GM18505 (cell line): ENCODE measurements at regions not wholly inside any gene's neighbourhood (a gene's known extent, or its start where the extent isn't known, plus 50 kb on each side); places are given as distances from the start of the nearest gene placed in this dataset.
"Not testable (repeated sequence)": the region's sequence is repeated elsewhere in the genome, so short reads cannot be mapped to it uniquely, and the experiment has no call there.

ENCODE experiments used
- ATAC-seq: cut with Tn5 transposase; IDR thresholded peaks from one replicate; pipeline ENCODE4 v1.9.1; 2021; ENCODE audit not compliant: unreplicated experiment
- POLR2A ChIP-seq: IDR thresholded peaks from 4 replicates; pipeline ENCODE4 v1.6.1; 2011; ENCODE audit warnings: borderline replicate concordance; ENCODE audit not compliant: insufficient read depth, insufficient read length; ENCODE audit errors: extremely low read depth

DNA sequence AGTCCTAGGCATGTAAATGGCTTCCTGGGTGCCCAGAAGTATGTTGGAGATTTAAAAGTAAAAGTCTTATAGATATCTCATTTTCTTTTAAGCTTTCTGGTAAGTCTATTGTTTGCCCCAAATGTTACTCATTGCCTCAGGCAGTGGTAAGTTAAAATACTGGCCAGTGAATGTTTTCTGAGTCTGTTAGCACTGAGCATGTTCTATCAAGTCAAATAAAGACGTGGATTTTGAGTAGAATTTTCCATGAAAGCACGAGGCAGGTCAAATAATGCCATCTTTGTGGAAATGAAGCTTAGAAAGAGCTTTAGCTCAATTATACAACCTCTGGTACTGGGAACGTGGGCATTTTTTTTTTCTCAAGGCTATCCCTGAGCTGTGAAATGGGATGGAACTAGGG, 651.3 kb upstream of the ACO1 start:
- no peak for ATAC-seq
- no peak for TF ChIP-seq POLR2A

DNA sequence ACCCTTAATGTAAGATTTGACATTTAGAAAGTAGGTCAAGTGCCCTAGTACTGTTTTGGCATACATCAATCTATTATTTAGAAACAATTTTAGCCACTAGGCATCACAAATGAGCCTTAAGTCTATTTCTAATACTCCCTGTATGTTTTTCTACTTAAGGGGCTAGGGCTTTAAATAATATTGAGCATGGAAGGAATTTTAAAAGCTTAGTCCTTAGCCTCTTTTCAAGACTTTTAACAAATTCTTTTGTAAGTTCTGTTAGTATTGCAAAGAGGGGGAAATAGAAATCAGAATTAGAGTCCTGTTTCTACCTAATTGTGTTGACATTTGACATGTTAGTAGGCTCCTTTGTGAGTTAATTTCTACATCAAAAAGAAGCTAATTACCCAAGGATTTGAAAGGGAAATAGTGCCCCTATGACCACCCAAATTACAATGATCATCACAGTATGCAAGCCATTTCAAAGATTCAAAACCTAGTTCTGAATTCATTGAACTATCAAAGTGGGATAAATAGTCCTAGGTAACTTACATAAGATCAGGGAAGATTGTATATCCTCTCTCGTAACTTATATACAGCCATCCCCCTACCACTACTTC, 647.8 kb upstream of the ACO1 start:
- no peak for ATAC-seq
- no peak for TF ChIP-seq POLR2A

DNA sequence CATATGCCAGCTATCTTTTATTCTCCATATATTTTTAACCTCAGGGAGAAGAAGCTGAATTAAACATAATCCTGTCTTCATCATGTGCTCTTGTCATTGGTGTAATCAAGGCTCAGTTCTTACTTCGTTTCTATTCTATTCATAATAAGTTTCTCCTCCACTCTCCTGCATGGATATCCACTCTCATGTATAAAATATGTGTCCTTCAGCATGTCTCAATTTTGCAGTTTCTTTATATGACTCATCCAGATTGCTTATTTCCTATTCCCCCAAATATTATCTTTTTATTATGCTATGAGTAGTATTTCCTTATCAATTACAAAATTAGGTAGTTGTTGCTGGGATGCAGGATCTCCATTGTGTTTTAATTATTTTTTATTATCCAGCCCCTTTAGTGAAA, 643.7 kb upstream of the ACO1 start:
- ATAC-seq, result no peak
- TF ChIP-seq POLR2A, result no peak

DNA sequence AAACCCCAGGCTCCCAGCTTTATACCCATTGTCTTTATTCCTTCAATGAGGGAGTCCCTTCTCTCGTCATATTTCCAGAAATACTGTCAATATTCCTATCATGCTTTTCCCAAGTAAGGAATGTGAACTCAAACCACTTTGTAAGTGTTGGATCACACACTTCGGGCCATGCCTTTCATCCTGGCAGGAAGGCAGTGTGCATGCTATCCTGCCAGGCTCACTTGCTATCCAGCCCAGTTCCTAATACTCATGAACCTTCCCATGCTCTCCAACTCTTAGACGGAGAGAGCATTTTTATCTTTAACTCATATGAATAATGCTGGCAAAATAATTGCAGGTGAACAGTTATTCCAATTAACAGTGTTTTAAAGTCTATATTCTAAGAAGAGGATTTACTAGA, 639.9 kb upstream of the ACO1 start:
- TF ChIP-seq POLR2A, result no peak
- no peak for ATAC-seq

DNA sequence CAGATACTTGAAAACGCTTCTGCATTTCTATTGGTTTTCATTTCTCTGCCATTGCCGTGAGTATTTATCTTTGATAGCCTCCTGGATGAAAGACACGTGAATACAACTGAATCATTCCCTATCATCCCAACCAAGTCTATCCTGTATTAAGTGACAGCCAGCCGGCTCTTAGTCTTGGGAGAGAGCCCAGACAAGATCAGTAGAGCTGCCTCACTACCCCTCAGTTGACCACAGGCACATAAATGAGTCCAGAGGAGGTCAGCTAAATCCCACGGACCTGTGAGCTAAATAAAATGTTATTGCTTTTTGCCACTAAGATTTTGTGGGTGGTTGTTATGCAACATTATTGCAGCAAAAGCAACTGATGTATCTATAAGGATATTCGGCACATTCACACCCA, 639.0 kb upstream of the ACO1 start:
- ATAC-seq, result no peak
- no peak for TF ChIP-seq POLR2A

DNA sequence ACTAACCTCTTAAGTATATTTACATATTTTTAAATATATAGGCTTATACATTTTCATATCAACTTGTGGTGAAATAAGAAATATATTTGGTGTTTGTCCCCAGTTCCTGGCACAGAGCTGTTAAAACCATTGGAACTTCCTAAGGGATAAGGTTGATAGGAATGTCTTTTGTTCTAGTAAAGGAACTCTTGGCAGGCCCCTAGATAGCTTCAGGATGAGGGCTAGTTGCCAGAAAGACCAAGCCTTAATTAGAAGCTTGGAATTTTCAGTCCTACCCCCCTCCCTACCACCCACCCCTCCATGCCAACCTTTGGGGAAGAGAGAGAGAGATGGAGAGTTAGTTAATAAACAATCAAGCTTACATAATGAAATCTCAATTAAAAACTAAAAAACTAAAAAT, 638.6 kb upstream of the ACO1 start:
- TF ChIP-seq POLR2A, result no peak
- ATAC-seq, result no peak

DNA sequence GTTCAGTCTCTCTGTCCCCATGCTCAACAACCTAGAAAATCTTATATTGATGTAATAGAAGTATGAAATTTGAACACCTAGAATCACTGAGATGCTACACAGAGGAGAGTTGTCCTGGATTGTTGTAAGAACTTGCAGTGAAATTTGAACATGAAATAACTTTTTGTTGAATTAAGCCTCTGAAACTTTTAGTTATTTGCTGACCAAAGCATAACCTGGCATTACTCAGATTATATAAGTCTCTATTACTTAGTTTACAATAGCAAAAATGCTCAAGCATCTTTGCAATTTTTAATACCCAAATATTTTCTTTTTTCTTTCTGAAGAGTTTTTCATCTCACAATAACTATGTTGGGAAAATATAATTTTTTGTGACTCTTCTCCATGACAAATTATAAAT, 630.7 kb upstream of the ACO1 start:
- no peak for TF ChIP-seq POLR2A
- ATAC-seq, result no peak

DNA sequence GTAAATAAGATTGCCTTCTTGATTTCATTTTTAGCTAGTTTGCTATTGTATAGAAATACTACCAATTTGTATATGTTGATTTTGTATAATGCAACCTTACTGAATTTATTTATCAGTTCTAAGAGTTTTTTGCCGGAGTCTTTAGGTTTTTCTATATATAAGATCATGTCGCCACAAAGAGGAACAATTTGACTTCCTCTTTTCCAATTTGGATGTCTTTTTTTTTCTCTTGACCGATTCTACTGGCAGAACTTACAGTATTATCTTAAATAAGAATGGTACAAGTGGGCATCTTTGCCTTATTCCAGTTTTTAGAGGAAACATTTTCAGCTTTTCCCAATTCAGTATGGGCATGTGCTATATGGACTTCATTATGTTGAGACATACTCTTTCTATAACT, 624.7 kb upstream of the ACO1 start:
- no peak for ATAC-seq

DNA sequence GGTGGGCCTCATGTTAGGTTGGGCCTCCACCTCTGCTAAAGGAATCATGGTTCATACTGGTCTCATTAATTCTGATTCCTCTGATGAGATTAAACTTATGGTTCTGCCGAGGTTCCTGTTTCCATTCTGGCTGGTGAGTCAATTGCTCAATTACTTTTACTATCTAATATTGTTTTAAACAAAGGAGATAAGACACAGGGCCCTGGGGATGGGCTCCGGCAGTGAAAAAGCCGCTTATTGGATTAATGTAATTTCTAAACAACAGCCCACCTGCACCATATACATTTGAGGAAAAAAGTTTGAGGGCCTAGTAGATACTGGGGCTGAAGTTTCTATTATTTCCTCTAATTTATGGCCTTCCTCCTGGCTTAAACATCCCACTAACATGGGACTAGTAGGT, 610.4 kb upstream of the ACO1 start:
- not testable (repeated sequence) for ATAC-seq

More for the DNA sequence above, 624.7 kb upstream of the ACO1 start:
- no peak for TF ChIP-seq POLR2A

DNA sequence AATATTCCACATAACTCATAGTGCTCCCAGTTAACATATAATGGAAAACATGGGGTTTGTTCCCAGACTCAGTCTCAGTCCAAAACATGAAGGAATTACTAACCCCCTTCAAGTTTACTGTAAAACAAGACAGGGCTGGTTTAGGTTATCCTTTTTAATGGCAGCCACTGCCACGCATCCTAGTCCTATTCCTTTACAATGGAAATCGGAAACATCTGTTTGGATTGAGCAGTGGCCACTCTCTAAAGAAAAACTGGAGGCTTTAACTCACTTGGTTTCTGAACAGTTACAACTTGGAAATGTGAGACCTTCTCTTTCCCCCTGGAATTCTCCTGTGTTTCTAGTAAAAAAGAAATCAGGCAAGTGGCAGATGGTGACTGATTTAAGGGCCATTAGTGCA, 609.9 kb upstream of the ACO1 start:
- no peak for ATAC-seq
- TF ChIP-seq POLR2A, result no peak

DNA sequence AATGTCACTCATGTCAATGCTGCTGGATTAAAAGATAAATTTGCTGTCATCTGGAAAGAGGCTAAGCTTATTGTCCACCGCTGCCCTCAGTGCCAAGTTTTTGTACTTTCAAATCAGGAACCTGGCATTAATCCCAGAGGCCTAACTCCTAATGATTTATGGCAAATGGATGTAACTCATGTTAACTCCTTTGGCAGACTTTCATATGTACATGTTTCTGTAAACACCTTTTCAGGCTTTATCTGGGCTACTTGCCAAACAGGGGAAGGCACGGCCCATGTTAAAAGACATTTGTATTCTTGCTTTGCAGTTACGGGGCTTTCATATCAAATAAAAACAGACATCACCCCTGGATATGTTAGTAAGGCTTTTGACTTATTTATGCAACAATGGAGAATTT, 608.0 kb upstream of the ACO1 start:
- ATAC-seq, result no peak
- TF ChIP-seq POLR2A, result no peak

DNA sequence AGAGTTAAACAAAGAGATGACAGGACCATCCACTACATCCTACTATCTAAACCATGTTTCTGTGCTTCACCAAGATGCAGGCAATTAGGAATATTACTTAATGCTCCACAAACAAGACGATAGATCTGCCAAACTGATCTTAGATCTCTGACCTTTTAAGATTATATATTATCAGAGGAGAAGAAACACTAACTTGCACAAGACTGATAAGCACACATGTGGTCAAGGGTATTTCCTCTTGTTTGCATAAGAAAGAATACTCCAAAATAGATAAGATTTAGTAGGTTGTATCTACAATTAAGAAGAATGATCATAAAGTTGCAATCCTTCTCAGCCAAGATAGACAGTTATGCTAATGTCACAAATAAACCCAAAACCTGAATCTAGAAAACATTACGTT, 601.0 kb upstream of the ACO1 start:
- no peak for ATAC-seq
- no peak for TF ChIP-seq POLR2A

DNA sequence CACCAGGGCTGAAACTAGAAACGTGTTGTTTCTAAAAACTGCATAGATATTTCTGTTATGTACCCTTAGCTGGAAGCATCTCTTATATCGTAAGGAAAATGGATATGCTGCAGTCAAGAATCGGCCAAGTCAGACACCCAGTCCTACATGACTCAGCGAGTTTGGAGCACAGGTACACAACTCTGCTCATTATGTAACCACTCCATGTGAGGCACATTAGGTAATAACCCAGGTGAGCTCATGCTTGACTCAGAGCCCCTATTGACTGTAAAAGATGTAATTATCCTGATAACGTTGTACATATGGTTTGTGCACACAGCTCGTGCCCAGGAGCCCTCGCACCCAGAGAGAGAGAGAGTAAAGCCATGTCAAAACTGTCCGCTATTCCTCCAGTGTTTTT, 593.7 kb upstream of the ACO1 start:
- no peak for ATAC-seq
- TF ChIP-seq POLR2A, result no peak

DNA sequence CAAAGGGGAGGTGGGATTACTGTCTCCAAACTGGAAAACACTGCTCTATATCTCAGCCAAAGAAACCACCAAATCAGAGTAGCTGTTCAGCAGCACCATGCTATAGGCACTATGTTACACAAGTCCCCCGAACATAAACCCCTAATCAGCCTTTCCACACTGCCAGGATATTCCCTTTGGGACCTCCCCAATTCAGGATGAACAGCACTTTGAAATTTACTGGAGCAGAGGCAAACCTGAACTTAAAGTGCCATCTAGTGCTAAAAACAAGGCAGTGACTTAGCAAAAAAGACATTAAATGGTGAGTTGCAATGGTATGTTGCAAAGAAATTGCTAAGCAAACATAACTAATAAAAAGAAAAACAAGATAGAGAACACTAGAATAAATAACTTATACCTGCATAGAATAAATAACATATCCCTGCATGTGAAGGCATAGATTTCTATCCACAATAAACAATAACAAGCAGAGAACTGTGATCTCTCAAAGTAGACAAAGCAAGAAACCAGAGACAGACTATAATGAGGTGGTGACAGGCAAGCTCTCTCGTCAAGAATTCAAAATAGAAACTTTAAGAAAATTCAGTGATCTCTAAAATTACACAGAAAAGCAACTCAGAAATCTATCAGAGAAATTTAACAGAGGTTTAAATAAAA, 584.4 kb upstream of the ACO1 start:
- no peak for ATAC-seq
- TF ChIP-seq POLR2A, result no peak
